Thymus (tissue), 11 donors: ENCODE measurements at regions not wholly inside any gene's neighbourhood (a gene's known extent, or its start where the extent isn't known, plus 50 kb on each side); places are given as distances from the start of the nearest gene placed in this dataset.

Experiments
- DNase-seq, 9 donors: peaks; one replicate each; pipeline ENCODE4 v3.0.0-alpha.2; 2013; ENCODE audit warnings: low spot score in 9 of 9, low read depth in 6 of 9, missing footprints in 1 of 9
- H3K27ac ChIP-seq, 2 donors: one replicate each; pipeline ENCODE4 v1.5.1; 2013; ENCODE audit warnings: control low read depth in 1 of 2, low read depth in 1 of 2, low read length in 1 of 2, mild to moderate bottlenecking in 1 of 2, moderate library complexity in 1 of 2
- H3K27me3 ChIP-seq, 2 donors: one replicate each; pipeline ENCODE4 v1.5.1; 2013; ENCODE audit warnings: low read length in 1 of 2; ENCODE audit not compliant: control insufficient read depth in 2 of 2, insufficient read depth in 1 of 2
- H3K36me3 ChIP-seq, 2 donors: one replicate each; pipeline ENCODE4 v1.5.1; 2013; ENCODE audit warnings: low read length in 1 of 2, mild to moderate bottlenecking in 1 of 2, moderate library complexity in 1 of 2; ENCODE audit not compliant: control insufficient read depth in 2 of 2, insufficient read depth in 2 of 2
- H3K4me1 ChIP-seq, 2 donors: one replicate each; pipeline ENCODE4 v1.5.1; 2013; ENCODE audit warnings: low read length in 2 of 2; ENCODE audit not compliant: control insufficient read depth in 2 of 2, insufficient read depth in 2 of 2
- H3K4me3 ChIP-seq, 2 donors: one replicate each; pipeline ENCODE4 v1.5.1; 2013; ENCODE audit warnings: low read length in 2 of 2, control low read depth in 1 of 2, mild to moderate bottlenecking in 1 of 2
- H3K9me3 ChIP-seq, 2 donors: one replicate each; pipeline ENCODE4 v1.5.1; 2013; ENCODE audit warnings: low read length in 1 of 2, mild to moderate bottlenecking in 1 of 2; ENCODE audit not compliant: control insufficient read depth in 2 of 2, insufficient read depth in 1 of 2
- WGBS: extraction: QIAGEN DNeasy Blood & Tissue Kit; methylation state at CpG from one replicate; pipeline ENCODE4 v1.1.7; 2013; 5-methylcytosine and 5-hydroxymethylcytosine counted together
- donor health status: healthy.

DNA sequence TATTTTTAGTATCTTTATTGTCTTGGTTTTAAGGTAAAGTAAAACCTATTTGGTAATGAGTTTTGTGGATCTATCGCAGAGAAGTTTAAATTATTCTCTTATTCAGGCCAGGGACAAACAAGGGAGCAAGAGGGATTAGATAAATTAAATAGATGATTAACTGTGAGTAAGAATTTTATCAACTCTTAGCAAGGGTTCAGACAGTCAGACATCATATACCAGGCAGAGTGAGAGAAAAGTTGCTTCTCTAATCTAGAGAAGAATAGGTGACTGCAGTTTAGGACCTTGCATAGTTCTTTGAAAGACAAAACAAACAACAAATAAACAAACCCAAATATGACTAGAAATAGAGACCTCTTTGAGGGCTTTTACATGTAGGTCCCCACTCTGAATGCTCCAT, 840.2 kb upstream of the GOT2 start:
- H3K27ac ChIP-seq = no peak overlapping the region
- DNase-seq = no peak
- 95% methylated on average over 1 of the region's 1 CpG for WGBS
- no peaks in the 10 kb centered on the region for H3K9me3 ChIP-seq
- no peaks in the 10 kb centered on the region for H3K4me1 ChIP-seq
- no peak overlapping the region for H3K4me3 ChIP-seq
- no peaks in the 10 kb centered on the region for H3K27me3 ChIP-seq
- no peaks in the 10 kb centered on the region for H3K36me3 ChIP-seq

DNA sequence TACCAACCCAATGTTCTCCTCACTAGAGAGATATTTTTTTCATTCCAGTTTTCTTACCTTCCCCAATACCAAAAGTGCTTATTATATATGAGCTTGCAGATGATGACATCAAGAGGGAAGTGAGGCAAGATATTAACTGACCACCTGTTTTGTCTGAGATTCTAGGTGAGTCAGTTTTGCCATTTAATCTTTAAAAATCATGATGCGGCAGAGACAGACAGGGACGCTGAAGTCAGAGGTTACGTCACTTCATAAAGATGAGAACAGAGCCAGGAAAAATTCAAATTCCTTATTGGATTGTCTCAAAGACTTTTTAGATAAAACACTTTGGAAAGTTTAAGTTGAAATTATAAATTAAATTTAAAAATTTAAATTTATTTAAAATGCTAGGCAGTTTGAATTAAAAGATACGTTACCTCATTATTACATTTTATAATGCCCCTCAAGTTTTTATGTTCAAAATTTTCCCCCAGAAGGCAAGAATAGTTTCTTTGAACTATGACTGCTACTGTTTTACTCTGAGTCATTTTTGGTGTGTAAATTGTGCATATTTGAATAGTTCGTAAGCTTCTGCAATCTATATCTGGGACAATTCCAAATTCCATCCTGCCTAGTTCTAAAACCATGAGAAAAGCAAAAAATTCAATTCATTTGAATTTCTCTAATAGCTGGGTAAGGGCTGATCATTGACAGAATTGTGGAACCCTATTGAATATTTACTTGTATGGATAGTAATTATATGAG, 839.6 kb upstream of the GOT2 start:
- 96% methylated on average over 5 of the region's 5 CpGs for WGBS
- Histone ChIP-seq H3K27ac (no peak overlapping the region), H3K9me3 (no peaks in the 10 kb centered on the region), H3K36me3 (no peaks in the 10 kb centered on the region), H3K4me3 (no peak overlapping the region), H3K4me1 (no peaks in the 10 kb centered on the region), H3K27me3 (no peaks in the 10 kb centered on the region)
- no peak for DNase-seq

DNA sequence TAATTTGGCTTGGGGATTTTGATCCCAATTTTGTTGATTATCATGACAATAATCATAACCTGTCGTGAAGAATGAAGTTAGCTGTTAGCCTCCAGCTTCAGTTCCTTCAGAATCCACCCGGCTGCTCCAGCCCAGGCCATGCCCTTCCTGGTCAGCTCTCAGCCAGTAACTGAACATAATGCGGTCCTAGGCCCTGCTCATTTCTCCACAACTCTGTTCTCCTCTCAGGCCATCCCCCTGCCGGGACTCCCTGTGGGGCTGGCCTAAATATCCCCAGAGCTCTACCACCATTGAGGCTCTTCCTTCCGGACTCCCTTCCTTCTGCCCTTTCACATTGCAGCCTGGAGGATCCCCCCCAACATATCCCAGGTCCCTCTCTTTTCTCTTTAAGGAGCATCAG, 833.4 kb upstream of the GOT2 start:
- Histone ChIP-seq H3K27me3 (no peaks in the 10 kb centered on the region), H3K4me3 (no peak overlapping the region), H3K4me1 (no peaks in the 10 kb centered on the region), H3K9me3 (no peaks in the 10 kb centered on the region), H3K36me3 (no peaks in the 10 kb centered on the region), H3K27ac (no peak overlapping the region)
- DNase-seq = no peak
- WGBS = 90% methylated on average over 5 of the region's 5 CpGs

DNA sequence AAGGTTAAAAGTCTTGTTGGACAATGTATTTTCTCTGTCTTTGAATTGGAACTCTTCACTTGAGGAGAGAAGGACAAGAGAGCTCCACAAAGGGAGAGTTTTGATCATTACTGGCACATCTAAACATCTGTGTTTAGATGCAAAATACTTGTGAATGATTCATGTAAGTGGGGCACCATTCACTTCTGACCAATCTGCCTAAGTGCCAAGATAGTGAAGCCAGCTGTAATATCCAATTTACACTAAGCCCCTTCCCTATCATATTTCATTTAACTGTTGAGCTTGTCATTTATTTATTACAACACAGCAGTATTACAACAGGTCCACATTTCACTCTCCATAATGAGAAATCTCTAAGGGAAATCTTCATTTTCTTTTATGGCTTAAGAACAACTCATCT, 832.3 kb upstream of the GOT2 start:
- H3K27ac ChIP-seq = no peak overlapping the region
- no peak overlapping the region for H3K4me3 ChIP-seq
- no peaks in the 10 kb centered on the region for H3K36me3 ChIP-seq
- no peaks in the 10 kb centered on the region for H3K9me3 ChIP-seq
- no peak for DNase-seq
- H3K4me1 ChIP-seq = no peaks in the 10 kb centered on the region
- no peaks in the 10 kb centered on the region for H3K27me3 ChIP-seq

DNA sequence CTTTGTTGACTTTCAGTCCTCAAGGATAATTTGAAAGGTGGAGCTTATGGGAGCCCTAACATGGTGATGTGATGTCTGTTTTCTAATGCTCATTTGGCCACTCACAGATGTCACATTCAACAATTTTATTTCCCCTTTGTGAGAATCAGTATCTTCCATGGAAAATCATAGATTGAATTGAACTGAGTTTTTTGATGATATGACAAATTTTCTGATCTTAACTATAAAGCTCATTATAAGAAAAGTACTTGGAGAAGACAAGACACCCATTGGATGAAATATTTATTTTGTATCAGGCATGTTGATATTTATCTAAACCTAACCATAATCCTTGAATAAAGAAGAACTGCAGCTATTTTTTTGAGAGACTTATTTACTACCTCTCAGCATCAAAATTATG, 824.6 kb upstream of the GOT2 start:
- Histone ChIP-seq H3K4me1 (no peaks in the 10 kb centered on the region), H3K27me3 (no peaks in the 10 kb centered on the region), H3K4me3 (no peak overlapping the region), H3K27ac (no peak overlapping the region), H3K9me3 (no peaks in the 10 kb centered on the region), H3K36me3 (no peaks in the 10 kb centered on the region)
- no peak for DNase-seq

DNA sequence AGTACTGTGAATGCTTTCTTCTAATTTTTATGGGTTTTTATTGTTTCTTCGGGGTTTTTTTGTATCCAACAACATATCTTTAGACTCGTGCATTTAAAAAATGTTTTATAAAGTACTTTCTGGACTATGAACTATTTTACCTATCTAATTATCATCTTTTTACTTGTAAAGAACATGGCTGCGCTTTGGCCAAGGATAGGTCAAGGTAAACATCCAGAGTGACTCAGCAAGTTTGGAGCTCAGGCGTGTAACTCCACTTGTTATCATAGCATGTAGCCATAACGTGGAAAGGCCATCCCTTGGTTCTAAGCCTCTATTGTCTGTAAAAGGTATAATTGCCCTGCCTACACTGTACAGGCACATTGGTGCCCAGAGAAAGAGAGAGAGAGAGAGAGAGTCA, 818.0 kb upstream of the GOT2 start:
- Histone ChIP-seq H3K27me3 (no peaks in the 10 kb centered on the region), H3K36me3 (no peaks in the 10 kb centered on the region), H3K27ac (no peak overlapping the region), H3K4me3 (no peak overlapping the region), H3K4me1 (no peaks in the 10 kb centered on the region), H3K9me3 (no peaks in the 10 kb centered on the region)
- no peak for DNase-seq
- 80% methylated on average over 5 of the region's 5 CpGs for WGBS

DNA sequence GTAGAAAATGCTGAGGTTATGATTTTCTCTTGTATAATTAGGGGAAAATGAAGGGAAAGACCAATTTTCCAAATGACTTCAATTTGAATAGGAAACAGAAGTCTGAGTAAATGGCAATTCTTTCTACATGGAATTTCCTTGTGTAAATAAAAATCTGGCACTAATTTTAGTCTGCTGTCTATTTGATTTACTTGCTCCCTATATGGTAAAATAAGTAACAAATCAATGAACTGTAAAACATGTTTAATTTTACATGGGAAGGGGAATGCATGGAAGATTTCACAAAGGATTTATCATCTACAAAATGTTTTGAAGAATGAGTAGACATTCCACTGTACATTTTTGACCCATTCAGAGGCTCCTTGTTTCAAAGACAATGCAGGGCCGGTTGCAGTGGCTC, 811.6 kb upstream of the GOT2 start:
- no peaks in the 10 kb centered on the region for H3K27me3 ChIP-seq
- H3K9me3 ChIP-seq = no peaks in the 10 kb centered on the region
- no peak overlapping the region for H3K4me3 ChIP-seq
- H3K4me1 ChIP-seq = no peaks in the 10 kb centered on the region
- H3K27ac ChIP-seq = no peak overlapping the region
- H3K36me3 ChIP-seq = no peaks in the 10 kb centered on the region
- WGBS = 90% methylated on average over 1 of the region's 1 CpG
- no peak for DNase-seq

DNA sequence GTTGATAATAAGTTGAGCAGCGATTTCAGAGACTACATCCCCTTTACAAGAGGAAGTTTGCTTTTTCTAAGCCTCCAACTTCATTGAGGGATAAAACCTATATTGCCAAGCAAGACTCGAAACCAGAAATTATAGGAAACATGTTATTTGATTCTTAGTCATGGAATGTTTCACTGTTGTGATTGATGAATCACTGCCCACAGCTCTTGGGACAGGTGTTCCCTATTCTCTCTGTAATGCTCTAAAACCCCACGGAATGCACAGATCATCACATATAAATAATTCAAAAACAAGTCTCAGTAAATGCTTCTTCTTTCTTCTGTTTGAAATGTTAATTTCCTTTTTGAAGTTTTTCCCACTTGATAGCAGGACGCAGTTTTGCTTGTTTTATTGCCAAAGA, 809.5 kb upstream of the GOT2 start:
- no peaks in the 10 kb centered on the region for H3K27me3 ChIP-seq
- no peaks in the 10 kb centered on the region for H3K9me3 ChIP-seq
- no peaks in the 10 kb centered on the region for H3K4me1 ChIP-seq
- H3K27ac ChIP-seq = no peak overlapping the region
- no peak for DNase-seq
- no peak overlapping the region for H3K4me3 ChIP-seq
- H3K36me3 ChIP-seq = no peaks in the 10 kb centered on the region
- 79% methylated on average over 4 of the region's 4 CpGs for WGBS

DNA sequence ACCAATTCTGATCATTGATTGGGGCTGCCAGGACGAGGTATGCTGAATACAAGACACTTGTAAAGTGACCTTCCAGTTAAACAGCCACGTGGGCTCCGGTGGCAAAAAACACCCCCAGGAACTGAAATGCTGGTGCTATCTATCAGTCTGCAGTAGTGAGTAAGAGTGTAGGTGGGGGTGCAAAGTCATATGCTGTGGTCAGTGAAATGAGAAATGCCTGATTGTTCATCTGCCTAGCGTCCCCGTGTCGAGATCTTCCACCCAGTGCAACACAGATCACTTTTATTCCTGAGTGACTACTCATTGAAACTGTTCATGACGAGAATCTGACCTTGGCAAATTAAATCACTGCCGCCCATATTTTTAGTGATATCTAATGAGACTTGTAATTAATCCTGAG, 806.5 kb upstream of the GOT2 start:
- no peaks in the 10 kb centered on the region for H3K36me3 ChIP-seq
- no peaks in the 10 kb centered on the region for H3K4me1 ChIP-seq
- no peak for DNase-seq
- no peak overlapping the region for H3K4me3 ChIP-seq
- H3K9me3 ChIP-seq = no peaks in the 10 kb centered on the region
- H3K27ac ChIP-seq = no peak overlapping the region
- 87% methylated on average over 8 of the region's 8 CpGs for WGBS
- H3K27me3 ChIP-seq = no peaks in the 10 kb centered on the region

DNA sequence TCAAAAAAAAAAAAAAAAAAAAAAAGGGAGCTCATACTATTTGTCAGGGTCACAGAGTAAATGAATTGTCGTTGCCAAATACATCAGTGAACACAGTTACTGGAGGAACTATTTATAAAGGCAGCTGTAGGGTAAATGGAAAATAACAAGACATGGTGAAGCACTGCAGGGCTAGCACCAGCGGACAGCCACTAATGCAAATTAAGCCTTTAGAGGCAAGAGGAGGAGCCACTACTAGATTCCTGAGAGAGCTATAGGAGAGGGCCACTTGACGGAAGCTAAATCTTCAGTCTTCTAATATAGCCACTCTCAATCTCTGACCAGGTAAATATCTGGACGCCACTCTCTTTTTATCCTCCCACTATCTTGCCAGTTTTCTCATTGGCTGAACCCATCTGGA, 801.2 kb upstream of the GOT2 start:
- no peak overlapping the region for H3K4me3 ChIP-seq
- no peaks in the 10 kb centered on the region for H3K36me3 ChIP-seq
- H3K9me3 ChIP-seq = no peaks in the 10 kb centered on the region
- no peaks in the 10 kb centered on the region for H3K27me3 ChIP-seq
- no peak overlapping the region for H3K27ac ChIP-seq
- 92% methylated on average over 4 of the region's 4 CpGs for WGBS
- H3K4me1 ChIP-seq = no peaks in the 10 kb centered on the region
- no peak for DNase-seq
